ENCODE measurements at regions not wholly inside any gene's neighbourhood (a gene's known extent, or its start where the extent isn't known, plus 50 kb on each side); places are given as distances from the start of the nearest gene placed in this dataset.

GRCh38 chr5:72661405-72661804, 154.2 kb upstream of the ZNF366 start:
- peak; percentile 7 for DNase-seq (ENCODE audit: low read depth, low spot score)
- no peak for TF ChIP-seq CTCF (IDR thresholded peaks at IDR 0.05; ENCODE audit: low read depth, low read length)
- no peaks in the 10 kb centered on the region for H3K9me3 ChIP-seq (ENCODE audit: control insufficient read depth, insufficient read depth, low read length)
- ChIA-PET POLR2A (no interaction called here), CTCF (interaction anchor here (0.5 to 1.3 kb wide), 2 partner anchors 21 to 51 kb away, joined by 3 read pairs; no protein-coding TSS in a partner anchor)
- peaks cover 11% of the 10 kb centered on the region for H3K27me3 ChIP-seq (ENCODE audit: control insufficient read depth, insufficient read depth, low read length)
- no peak overlapping the region for H3K27ac ChIP-seq (ENCODE audit: low read depth, low read length)
- H3K4me3 ChIP-seq (ENCODE audit: low read depth, low read length), result no peak overlapping the region

DNA sequence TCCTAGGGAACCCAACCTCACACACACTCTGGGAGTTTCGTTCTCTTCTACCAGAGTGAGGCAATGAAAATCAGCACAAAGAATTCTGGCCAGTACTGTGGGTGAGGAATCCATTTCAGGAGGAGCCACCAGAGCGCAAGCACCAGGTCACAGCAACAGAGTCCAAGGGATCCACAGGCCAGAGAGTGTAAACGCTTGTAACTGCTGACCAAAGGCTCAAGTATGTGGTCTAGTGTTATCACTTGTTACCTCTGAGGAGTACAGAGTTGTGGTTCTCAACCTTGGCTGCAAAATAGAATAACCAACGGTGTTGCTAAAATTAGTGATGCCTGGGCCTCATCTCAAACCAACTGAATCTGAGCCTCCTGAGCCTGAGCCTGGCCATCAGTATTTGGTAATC, 152.5 kb upstream of the ZNF366 start:
- ChIA-PET POLR2A (no interaction called here), CTCF (no interaction called here)
- DNase-seq (ENCODE audit: low read depth, low spot score), result no peak
- Histone ChIP-seq H3K9me3 (ENCODE audit: control insufficient read depth, insufficient read depth, low read length) (no peaks in the 10 kb centered on the region), H3K27me3 (ENCODE audit: control insufficient read depth, insufficient read depth, low read length) (peaks cover 7% of the 10 kb centered on the region), H3K4me3 (ENCODE audit: low read depth, low read length) (no peak overlapping the region), H3K27ac (ENCODE audit: low read depth, low read length) (no peak overlapping the region)
- TF ChIP-seq CTCF (IDR thresholded peaks at IDR 0.05; ENCODE audit: low read depth, low read length), result no peak

DNA sequence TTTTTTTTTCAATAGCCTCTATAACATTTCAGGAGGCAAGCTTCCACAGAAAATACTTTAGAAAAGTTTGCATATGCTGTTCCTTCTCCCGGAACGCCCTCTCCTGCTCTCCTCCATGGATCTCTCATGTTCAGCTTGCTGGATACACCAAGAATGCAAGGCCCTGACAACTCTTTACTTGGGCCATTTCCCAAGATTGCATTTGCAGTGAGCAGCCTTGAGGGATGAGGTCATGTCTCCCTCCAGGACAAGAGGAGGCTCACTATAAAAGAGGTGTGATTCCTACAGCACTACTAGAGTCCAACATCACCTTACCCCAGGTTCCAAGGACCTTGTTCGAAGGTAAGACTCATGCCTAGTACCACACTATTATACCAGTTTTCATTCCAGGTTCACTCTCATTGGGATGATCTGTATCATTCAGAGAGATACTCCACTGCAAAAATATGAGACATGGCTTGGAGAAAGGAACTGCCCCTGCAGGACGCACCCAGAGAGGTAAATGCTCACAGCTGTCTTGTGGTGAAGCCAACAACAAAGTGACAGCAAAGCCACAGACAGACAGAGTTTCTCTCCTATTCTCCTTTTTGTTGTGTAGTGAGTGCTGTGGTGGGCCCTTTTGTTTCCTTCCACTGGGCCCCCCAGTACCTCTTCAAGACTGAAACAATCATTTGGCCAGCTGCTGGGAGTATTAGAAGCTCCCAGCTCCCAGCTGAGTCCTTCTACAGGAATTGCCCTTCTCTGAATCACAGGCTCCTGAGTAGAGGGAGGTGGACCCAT, 151.7 kb upstream of the ZNF366 start:
- peaks cover 7% of the 10 kb centered on the region for H3K27me3 ChIP-seq (ENCODE audit: control insufficient read depth, insufficient read depth, low read length)
- H3K9me3 ChIP-seq (ENCODE audit: control insufficient read depth, insufficient read depth, low read length), result no peaks in the 10 kb centered on the region
- no peak for TF ChIP-seq CTCF (IDR thresholded peaks at IDR 0.05; ENCODE audit: low read depth, low read length)
- CTCF ChIA-PET, result no interaction called here
- no peak overlapping the region for H3K4me3 ChIP-seq (ENCODE audit: low read depth, low read length)
- no peak overlapping the region for H3K27ac ChIP-seq (ENCODE audit: low read depth, low read length)
- no peak for DNase-seq (ENCODE audit: low read depth, low spot score)
- POLR2A ChIA-PET, result no interaction called here

GRCh38 chr5:72658161-72658560, 151.0 kb upstream of the ZNF366 start:
- Histone ChIP-seq H3K27me3 (ENCODE audit: control insufficient read depth, insufficient read depth, low read length) (peaks cover 4% of the 10 kb centered on the region), H3K9me3 (ENCODE audit: control insufficient read depth, insufficient read depth, low read length) (no peaks in the 10 kb centered on the region), H3K27ac (ENCODE audit: low read depth, low read length) (no peak overlapping the region), H3K4me3 (ENCODE audit: low read depth, low read length) (no peak overlapping the region)
- TF ChIP-seq CTCF (IDR thresholded peaks at IDR 0.05; ENCODE audit: low read depth, low read length), result no peak
- ChIA-PET CTCF (no interaction called here), POLR2A (no interaction called here)
- no peak for DNase-seq (ENCODE audit: low read depth, low spot score)

- Histone ChIP-seq H3K9me3 (ENCODE audit: control insufficient read depth, insufficient read depth, low read length) (no peaks in the 10 kb centered on the region), H3K27me3 (ENCODE audit: control insufficient read depth, insufficient read depth, low read length) (no peaks in the 10 kb centered on the region), H3K4me3 (ENCODE audit: low read depth, low read length) (no peak overlapping the region), H3K27ac (ENCODE audit: low read depth, low read length) (no peak overlapping the region)
- ChIA-PET POLR2A (no interaction called here), CTCF (no interaction called here)
- no peak for DNase-seq (ENCODE audit: low read depth, low spot score)
- no peak for TF ChIP-seq CTCF (IDR thresholded peaks at IDR 0.05; ENCODE audit: low read depth, low read length)
Observed at GRCh38 chr5:72656756-72657513, 149.7 kb upstream of the ZNF366 start.
